Ovary (tissue), 3 donors: ENCODE measurements at regions not wholly inside any gene's neighbourhood (a gene's known extent, or its start where the extent isn't known, plus 50 kb on each side); places are given as distances from the start of the nearest gene placed in this dataset.

Experiments
- CTCF ChIP-seq, 3 donors: fragments of 450-650 bp in 2 of 3; fragments of 200-600 bp in 1 of 3; IDR thresholded peaks; one replicate each; pipeline versions ENCODE4 v1.5.1 to v1.8.0; 2016 to 2022; ENCODE audit warnings: antibody characterized with exemption in 3 of 3, mild to moderate bottlenecking in 1 of 3
- POLR2A ChIP-seq: fragments of 450-650 bp; IDR thresholded peaks from one replicate; pipeline ENCODE4 v1.6.1; 2017; ENCODE audit warnings: antibody characterized with exemption, mild to moderate bottlenecking, moderate library complexity
- donor health status: DM: no; HTN: no; CAD: no.

GRCh38 chr1:166253076-166253779 lies 86.4 kb upstream of the FAM78B start:
- TF ChIP-seq CTCF (IDR thresholded peaks at IDR 0.05): no peak
- TF ChIP-seq POLR2A: no peak
